ENCODE measurements at regions not wholly inside any gene's neighbourhood (a gene's known extent, or its start where the extent isn't known, plus 50 kb on each side); places are given as distances from the start of the nearest gene placed in this dataset.

DNA sequence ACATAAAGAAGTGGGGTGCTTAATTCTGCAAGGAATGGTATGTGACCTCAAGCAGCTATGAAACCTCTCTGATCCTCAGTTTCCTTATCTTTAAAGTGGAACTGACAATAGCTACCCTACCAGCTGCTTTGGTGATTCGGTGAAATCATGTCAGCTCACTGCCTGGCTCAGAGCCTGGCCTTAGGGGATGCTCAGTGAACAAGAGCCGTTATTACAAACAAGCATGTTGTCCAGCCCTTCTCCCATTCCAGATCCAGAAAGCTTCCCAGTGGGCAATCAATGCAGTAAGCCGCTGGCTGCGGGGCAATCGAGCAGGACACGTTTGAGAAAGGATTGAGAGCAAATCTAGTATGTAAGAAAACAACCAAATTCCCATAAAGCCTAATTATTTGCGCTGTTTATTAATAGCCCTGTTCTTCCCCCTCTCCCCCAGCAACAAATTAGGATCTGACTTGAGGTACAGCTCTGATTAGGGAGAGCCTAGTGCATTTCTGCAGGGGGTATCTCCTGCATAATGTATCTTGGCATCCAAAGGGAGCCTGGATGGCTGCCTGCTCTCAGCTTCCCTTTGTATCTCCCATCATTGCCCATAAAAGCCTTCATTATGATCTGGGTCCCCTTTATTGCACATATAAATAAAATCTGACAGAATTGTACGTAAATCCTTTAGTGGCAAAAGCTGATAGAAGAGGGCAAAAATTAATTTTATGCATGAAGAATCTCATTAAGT is 371.4 kb downstream of the TMEM232 start:
- TF ChIP-seq POLR2A (IDR thresholded peaks at IDR 0.05) (no peak), POLR2AphosphoS5 (IDR thresholded peaks at IDR 0.05) (no peak)
- TF ChIP-seq, protein P1, sequence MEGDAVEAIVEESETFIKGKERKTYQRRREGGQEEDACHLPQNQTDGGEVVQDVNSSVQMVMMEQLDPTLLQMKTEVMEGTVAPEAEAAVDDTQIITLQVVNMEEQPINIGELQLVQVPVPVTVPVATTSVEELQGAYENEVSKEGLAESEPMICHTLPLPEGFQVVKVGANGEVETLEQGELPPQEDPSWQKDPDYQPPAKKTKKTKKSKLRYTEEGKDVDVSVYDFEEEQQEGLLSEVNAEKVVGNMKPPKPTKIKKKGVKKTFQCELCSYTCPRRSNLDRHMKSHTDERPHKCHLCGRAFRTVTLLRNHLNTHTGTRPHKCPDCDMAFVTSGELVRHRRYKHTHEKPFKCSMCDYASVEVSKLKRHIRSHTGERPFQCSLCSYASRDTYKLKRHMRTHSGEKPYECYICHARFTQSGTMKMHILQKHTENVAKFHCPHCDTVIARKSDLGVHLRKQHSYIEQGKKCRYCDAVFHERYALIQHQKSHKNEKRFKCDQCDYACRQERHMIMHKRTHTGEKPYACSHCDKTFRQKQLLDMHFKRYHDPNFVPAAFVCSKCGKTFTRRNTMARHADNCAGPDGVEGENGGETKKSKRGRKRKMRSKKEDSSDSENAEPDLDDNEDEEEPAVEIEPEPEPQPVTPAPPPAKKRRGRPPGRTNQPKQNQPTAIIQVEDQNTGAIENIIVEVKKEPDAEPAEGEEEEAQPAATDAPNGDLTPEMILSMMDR (IDR thresholded peaks at IDR 0.05): no peak
